AG20443 (cell line): ENCODE measurements at regions not wholly inside any gene's neighbourhood (a gene's known extent, or its start where the extent isn't known, plus 50 kb on each side); places are given as distances from the start of the nearest gene placed in this dataset.

ENCODE experiments used
- DNase-seq: peaks from one replicate; pipeline ENCODE4 v3.0.0; 2012; ENCODE audit warnings: low spot score, mixed read lengths

DNA sequence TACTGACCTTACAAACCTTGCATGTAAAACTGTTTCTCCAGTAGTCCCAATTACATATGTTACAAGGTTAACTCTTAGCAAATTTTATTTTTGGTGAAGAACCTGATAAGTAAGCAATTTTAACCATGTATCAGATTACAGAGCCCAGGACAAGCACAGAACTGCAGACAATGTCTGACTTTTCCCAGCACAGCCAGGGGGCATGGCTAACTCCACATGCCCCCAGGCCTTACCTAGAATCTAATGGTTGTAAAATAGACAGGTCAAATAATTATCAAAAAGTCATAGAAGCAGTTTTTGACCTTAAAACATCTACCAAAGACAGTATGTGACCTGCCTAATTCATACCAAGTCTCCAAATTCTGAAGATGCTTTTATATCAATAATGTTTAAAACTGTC, 364.1 kb downstream of the FOXO1 start:
- no peak for DNase-seq

DNA sequence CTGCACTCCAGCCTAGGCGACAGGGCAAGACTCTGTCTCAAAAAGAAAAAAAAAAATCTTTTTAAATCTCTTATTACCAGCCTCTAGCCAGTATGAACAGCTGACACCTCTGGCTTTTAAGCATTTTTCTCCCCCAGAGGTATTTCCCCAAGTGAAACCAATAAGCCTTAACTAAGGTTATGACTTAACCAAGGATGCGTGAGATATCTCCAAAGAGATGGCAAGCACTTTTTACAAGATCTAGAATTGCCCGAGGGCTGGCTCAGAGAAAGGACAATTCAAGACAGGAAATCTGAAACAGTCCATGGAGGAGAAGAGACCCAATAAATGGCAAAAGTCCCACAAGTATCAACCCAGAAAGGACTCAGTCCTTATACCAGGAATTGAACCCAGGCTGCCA, 362.1 kb downstream of the FOXO1 start:
- no peak for DNase-seq

DNA sequence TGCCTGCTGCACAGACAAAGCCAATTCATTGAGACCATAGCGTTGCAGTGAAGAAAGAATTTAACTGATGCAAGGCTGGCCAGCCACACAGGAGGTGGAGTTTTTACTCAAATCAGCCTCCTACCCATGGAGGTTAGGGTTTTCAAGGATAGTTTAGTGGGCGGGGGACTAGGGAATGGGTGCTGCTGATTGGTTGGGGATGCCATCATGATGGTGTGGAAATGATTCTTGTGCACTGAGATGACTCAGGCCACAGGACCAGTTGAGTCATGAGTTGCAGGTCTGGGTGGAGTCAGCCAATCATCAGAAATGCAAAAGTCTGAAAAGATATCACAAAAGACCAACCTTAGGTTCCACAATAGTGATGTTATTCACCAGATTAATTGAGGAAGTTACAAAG, 359.6 kb downstream of the FOXO1 start:
- no peak for DNase-seq

DNA sequence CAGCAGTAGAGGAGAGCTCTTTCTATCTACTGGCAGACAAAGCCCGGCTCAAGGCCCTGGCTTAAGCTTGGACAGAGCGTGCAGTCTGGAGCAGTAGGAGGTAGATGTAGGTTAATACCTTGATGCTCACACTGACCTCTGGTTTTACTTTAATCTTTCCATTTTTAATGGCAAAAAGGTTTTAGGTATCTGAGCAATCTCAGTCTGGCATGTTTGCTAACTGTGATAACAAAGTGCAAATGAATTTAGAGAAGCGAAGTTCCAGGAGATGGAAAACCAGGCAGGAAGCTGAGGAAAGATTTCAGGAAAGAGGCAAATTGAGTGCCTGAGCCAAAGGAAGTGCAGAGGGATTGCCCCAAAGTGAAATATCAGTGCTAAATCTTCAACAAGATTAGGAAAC, 356.6 kb downstream of the FOXO1 start:
- DNase-seq: no peak

DNA sequence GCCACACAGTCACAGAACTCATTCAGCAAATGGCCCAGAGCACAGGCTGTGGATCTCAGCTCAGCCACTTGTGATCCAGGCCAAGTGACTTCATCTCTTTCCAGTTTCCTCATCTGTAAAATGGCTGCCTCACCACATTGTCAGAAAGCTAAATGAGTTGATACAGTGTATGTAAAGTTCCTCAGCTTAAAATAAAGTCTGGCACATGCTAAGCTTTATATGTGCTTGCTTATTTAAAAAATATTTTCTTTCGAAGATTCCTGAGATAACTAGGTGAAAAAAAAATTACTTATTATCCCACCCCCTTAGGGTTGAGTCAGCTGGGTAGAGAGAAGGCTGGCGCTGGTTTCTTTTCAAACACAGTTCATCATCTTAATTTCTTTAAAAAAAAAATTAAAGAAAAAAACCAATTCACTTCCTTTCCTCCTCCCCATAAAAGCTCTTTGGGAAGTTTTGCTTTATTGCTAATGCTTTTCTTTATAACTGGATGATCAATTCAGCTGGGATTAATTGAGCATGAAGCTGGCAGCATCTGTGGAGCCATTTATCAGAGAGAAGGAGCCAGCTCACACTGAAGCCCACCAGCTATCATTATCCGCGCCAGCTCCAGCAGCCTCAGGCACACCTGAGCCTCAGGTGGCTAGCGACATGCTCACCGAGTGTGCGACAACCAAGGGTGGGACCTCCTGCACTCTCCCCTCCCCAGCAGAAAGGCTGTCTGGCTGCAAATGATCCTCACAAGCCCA, 354.9 kb downstream of the FOXO1 start:
- DNase-seq: no peak

DNA sequence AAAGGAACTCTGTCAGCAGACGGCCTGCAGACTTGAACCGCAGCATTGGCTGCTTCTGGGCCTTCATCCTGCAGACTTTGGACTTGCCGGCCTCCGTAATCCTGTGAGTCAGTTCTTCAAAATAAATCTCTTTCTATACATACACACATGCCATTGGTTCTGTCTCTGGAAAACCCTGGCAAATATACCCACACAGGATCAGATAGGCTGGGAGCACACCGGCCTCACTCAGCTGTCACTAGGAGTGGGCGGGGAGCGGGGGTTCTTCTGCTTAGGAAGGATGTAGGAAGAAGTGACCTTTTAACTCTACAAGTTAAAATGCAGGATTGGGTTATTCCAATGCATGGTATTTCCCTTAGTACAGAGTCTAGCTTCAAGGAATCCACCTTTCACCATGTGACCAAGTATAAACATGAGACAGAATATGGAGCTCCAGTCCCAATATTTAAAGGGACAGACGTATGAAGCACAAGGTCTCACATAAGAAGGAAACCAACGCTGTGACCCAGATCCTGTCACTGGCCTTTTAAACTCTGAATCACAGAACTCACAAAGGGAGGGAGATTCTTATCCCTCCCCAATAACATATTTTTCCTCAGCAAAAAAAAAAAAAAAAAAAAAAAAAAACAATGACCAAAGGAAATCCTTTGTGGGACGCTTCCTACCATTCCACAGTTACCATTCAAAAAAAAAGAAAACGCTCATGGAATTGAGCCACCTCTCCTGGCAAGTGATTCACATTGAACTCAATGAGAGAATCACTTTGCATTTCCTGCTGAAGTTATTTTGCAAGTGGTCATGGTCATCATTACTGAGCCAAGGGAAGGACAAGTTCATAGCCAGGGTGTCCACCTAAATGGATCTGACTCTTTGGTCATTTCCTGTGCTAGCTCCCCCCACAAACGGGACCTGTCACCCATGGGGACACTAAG, 352.9 kb downstream of the FOXO1 start:
- DNase-seq: no peak

DNA sequence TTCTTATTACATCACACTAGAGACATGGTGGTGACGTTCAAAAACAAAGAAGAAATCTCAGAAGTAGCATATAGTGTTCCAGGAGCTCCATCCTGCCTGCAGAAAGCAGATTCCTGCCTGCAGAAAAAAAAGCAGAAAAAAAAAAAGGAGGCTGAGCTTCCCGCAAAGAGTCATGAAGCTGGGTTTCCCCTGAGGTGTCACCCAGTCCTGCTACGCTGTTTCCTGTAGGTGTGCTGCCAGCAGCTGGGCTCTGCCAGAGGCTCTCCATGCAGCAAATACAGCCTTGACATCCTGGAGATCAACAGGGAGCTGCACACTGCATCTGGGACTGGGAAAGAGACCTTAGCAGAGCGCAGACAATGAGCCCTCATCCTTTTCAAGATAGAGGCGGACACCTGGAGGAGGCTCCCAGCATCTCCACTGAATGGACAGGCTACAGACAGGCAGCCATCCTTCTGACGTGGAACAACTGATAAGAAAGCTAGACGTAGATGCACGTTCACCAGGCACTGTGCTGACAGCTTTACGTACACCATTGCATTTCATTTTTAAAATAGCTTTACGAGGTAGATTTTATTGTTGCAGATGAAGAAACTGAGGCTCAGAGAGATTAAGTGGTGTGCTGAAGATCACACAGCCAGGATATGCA, 350.9 kb downstream of the FOXO1 start:
- no peak for DNase-seq

DNA sequence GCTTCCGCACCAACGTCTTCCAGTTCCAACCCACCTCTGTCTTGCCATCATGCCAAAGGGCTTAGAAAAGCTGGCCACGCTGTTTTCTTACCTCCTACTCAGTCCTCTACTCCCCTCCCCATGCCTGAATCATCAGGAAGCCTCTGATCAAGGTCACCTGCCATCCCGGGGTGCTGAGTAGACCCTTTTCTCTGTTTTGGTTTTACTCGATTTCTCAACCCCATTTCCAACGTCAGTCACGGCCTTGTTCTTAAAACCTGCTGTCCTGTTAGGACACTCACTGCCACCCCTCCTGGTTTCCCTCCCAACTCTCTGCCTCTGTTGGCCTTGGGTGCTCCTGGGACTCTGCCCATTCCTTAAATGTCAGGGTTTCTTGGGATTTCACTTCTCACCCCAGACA, 350.1 kb downstream of the FOXO1 start:
- DNase-seq: no peak

DNA sequence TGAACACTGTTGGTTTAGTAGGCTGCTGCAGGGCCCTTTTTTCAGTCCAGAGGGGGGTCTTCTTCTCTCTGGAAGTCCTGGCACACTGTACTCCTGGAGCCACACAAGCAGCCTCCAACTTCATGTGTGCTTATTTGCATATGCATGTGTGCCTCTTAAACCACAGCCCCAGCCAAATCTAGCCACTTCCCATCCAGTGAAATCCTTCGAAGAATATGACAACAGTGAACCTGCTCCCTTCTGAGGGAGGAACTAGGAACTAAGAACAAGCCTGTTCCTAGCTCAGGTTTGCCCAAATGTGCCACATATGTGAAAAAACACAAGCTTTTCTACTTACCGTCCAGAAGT, 348.5 kb downstream of the FOXO1 start:
- DNase-seq: no peak

GRCh38 chr13:40318366-40318765, 348.1 kb downstream of the FOXO1 start:
- no peak for DNase-seq

GRCh38 chr13:40319699-40320579, 346.5 kb downstream of the FOXO1 start:
- DNase-seq: no peak

GRCh38 chr13:40328091-40328490, 338.4 kb downstream of the FOXO1 start:
- DNase-seq: no peak

- no peak for DNase-seq
Measured at GRCh38 chr13:40329781-40330485, 336.5 kb downstream of the FOXO1 start.

DNA sequence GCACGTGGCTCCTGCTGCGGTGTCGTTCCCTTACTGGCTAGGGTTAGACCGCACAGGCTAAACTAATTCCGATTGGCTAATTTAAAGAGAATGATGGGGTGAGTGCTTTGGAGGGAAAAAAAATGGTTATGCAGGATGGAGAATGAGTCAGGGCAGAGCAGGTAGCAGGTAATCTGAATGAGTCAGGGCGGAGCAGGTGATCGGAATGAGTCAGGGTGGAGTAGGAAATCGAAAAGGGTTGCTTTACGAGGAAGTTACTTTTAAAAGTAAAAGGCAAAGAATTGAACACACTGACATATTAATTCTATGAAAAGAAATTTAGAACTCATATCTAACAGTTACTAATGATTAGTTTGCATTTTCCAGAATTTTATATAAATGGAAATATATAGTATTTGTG, 335.5 kb downstream of the FOXO1 start:
- DNase-seq: no peak

GRCh38 chr13:40331802-40332201, 334.6 kb downstream of the FOXO1 start:
- DNase-seq: no peak

DNA sequence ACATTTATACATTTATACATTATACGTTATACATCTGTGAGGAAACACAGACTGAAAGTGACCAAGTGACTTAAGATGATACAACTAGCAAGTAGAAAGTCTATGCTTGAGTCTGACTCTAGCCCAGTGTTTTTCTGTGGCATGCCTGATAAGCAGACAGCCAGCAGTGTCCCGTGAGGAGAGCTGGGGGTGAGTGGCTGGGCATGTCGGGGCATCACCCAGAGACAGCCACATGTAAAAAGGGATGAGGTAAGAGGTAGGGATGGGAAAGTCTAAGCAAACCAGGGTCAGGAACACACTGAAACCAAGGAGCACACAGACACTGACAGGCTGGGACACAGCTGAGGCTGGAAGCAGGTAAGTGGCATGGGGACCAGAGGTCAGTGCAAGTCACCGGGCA, 333.2 kb downstream of the FOXO1 start:
- DNase-seq: no peak

DNA sequence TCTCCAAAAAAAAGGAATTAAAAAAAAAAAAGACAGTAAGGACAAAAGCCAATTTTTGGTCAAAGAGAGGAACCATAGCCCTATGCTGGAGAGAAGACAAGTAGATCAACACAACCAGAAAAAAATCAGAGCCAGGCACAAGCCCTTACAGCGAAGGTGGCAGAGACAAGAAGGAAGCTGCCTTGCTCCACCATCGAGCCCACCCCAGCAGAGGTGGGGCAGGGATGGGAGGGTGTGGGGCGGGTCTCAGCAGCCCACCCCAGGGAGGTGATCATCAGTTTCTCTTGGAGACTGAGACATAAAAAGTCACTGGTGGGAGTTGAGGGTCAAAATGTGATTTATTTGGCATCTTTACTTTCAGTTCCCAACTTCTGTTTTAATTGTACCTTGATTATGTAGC, 332.4 kb downstream of the FOXO1 start:
- DNase-seq: no peak

DNA sequence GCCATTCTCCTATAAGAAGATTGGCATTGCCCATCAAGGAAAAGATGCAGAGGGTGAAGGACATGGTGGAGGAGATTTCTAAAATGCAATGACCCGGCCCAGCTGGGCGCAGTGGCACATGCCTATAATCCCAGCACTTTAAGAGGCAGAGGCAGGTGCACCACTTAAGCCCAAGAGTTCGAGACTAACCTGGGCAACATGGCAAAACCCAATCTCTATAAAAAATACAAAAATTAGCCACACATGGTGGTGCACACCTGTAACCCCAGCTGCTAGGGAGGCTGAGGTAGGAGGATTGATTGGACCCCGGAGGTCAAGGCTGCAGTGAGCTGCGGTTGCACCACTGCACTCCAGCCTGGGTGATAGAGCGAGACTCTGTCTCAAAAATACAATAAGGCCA, 331.8 kb downstream of the FOXO1 start:
- no peak for DNase-seq

- no peak for DNase-seq
Measured at GRCh38 chr13:40336228-40337221, 329.9 kb downstream of the FOXO1 start.

DNA sequence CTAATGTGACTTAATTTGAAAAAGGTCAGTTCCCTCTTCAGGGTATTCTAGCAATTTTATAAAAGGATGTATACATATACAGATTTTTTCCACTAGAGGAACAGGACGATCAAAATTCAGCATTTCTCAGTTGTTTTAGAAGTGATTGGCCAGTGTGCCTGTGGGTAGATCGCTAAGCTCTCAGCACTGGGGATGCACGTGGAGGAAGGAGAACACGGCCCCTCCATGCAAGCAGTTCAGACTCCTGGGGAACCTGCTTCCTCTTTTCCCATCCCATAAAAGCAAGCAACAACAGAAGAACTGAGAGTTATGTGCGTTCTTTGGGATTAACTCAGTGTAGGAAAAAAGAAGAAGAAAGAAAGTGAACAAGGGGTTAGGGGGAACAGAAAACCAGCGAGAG, 328.8 kb downstream of the FOXO1 start:
- DNase-seq: no peak
